Endothelial cell of umbilical vein (primary cell): ENCODE measurements at regions not wholly inside any gene's neighbourhood (a gene's known extent, or its start where the extent isn't known, plus 50 kb on each side); places are given as distances from the start of the nearest gene placed in this dataset.

ENCODE experiments used
- CTCF ChIP-seq, 2 donors: IDR thresholded peaks; 1 replicate in 1 of 2; 2 replicates in 1 of 2; pipeline ENCODE4 v1.5.1; 2011; ENCODE audit warnings: low read length in 2 of 2, mild to moderate bottlenecking in 2 of 2, moderate library complexity in 2 of 2, control low read depth in 1 of 2, inconsistent platforms in 1 of 2, low read depth in 1 of 2; ENCODE audit not compliant: insufficient read depth in 1 of 2; ENCODE audit errors: extremely low read depth in 1 of 2
- MYC ChIP-seq: IDR thresholded peaks from one replicate; pipeline ENCODE4 v1.6.1; 2011; ENCODE audit warnings: mild to moderate bottlenecking, low read depth, low read length
- POLR2A ChIP-seq: IDR thresholded peaks from 2 replicates; pipeline ENCODE4 v1.6.1; 2012; ENCODE audit warnings: low read depth, mild to moderate bottlenecking, control low read depth, low read length
- TF ChIP-seq, protein P1 (sequence below): IDR thresholded peaks from 2 replicates; pipeline ENCODE4 v1.6.1; 2011; ENCODE audit not compliant: insufficient read depth, insufficient read length

DNA sequence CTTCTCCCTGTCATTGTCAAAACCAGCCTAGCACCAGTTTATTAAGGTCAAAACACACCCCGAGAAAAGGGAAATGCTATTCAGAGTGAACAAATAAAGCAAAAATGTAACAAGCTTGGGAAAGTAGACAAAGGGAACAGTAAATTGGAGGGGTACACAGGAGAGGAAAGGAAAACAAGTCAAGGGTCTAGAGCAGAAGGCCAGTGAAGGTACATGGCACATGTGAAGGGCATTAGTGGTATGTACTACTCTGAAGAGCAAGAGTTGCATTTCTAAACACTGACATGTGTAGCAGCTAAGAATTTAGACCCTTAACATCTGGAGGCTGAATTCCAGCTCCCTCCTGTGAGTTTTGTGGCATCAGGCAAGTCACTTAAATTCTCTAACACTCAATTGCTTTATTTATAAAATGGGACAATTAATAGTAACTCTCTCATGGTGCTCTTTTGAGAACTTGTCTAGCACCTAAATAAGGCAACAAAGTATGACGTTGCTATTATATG is 244.3 kb upstream of the ADAMTS9 start:
- TF ChIP-seq CTCF (IDR thresholded peaks at IDR 0.05; ENCODE audit: extremely low read depth in 1 of 2, insufficient read depth in 1 of 2, low read depth in 1 of 2, low read length in 2 of 2) (no peak), MYC (no peak), POLR2A (no peak)
- TF ChIP-seq, protein P1, sequence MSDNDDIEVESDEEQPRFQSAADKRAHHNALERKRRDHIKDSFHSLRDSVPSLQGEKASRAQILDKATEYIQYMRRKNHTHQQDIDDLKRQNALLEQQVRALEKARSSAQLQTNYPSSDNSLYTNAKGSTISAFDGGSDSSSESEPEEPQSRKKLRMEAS, result no peak
